IMR-90 (cell line): ENCODE measurements at regions not wholly inside any gene's neighbourhood (a gene's known extent, or its start where the extent isn't known, plus 50 kb on each side); places are given as distances from the start of the nearest gene placed in this dataset.

Experiments used
- FOS ChIP-seq: fragments of 150-350 bp; IDR thresholded peaks from 2 replicates; pipeline ENCODE4 v1.6.1; 2016; ENCODE audit warnings: low read depth, low read length
- MAZ ChIP-seq: IDR thresholded peaks from 2 replicates; pipeline ENCODE4 v1.6.1; 2012; ENCODE audit warnings: low read depth, mild to moderate bottlenecking, low read length, improper control_type of control experiment, moderate library complexity, borderline replicate concordance
- MXI1 ChIP-seq: IDR thresholded peaks from 2 replicates; pipeline ENCODE4 v1.6.1; 2012; ENCODE audit warnings: low read depth, mild to moderate bottlenecking, low read length, moderate library complexity, borderline replicate concordance
- POLR2A ChIP-seq: IDR thresholded peaks from 2 replicates; pipeline ENCODE4 v1.6.1; 2012; ENCODE audit warnings: mild to moderate bottlenecking, low read depth, low read length
- TF ChIP-seq, protein P1 (sequence below): conservative IDR thresholded peaks from 2 replicates; pipeline ENCODE4 v1.5.1; 2012; ENCODE audit warnings: mild to moderate bottlenecking, low read depth, low read length, improper control_type of control experiment
- TF ChIP-seq, protein P2 (sequence below): fragments of 150-350 bp; IDR thresholded peaks from 2 replicates; pipeline ENCODE4 v1.6.1; 2016; ENCODE audit warnings: low read depth, mild to moderate bottlenecking, low read length, moderate library complexity, borderline replicate concordance

DNA sequence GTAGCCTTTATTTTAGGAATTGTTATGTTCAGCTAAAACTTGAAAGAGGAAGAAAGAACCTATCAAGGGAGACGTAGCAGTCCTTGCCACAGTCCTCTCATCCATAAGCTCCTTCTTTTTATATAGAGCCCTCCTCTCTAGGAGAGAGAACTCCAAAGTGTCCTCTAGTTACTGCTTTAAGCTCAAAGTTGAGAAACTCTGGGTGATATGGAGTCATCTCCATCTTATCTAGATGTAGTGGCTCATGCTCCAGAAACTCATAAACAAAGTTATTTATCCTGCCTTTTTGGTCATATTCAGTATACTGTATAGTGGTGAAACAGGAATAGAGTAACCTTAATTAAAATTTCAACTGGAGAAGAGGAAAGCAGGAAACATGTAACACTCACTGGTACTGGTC, 90.4 kb upstream of the ATF7IP start:
- TF ChIP-seq, protein P1, sequence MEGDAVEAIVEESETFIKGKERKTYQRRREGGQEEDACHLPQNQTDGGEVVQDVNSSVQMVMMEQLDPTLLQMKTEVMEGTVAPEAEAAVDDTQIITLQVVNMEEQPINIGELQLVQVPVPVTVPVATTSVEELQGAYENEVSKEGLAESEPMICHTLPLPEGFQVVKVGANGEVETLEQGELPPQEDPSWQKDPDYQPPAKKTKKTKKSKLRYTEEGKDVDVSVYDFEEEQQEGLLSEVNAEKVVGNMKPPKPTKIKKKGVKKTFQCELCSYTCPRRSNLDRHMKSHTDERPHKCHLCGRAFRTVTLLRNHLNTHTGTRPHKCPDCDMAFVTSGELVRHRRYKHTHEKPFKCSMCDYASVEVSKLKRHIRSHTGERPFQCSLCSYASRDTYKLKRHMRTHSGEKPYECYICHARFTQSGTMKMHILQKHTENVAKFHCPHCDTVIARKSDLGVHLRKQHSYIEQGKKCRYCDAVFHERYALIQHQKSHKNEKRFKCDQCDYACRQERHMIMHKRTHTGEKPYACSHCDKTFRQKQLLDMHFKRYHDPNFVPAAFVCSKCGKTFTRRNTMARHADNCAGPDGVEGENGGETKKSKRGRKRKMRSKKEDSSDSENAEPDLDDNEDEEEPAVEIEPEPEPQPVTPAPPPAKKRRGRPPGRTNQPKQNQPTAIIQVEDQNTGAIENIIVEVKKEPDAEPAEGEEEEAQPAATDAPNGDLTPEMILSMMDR: no peak
- no peak for TF ChIP-seq POLR2A
- no peak for TF ChIP-seq MAZ
- TF ChIP-seq, protein P2, sequence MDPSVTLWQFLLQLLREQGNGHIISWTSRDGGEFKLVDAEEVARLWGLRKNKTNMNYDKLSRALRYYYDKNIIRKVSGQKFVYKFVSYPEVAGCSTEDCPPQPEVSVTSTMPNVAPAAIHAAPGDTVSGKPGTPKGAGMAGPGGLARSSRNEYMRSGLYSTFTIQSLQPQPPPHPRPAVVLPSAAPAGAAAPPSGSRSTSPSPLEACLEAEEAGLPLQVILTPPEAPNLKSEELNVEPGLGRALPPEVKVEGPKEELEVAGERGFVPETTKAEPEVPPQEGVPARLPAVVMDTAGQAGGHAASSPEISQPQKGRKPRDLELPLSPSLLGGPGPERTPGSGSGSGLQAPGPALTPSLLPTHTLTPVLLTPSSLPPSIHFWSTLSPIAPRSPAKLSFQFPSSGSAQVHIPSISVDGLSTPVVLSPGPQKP: no peak
- TF ChIP-seq MXI1: no peak
- TF ChIP-seq FOS: no peak
